Fibroblast of lung (primary cell): ENCODE measurements at regions not wholly inside any gene's neighbourhood (a gene's known extent, or its start where the extent isn't known, plus 50 kb on each side); places are given as distances from the start of the nearest gene placed in this dataset.

ENCODE experiments used
- EZH2 ChIP-seq: IDR thresholded peaks from 2 replicates; pipeline ENCODE4 v1.5.1; 2012; ENCODE audit warnings: low read length, control low read depth, mild to moderate bottlenecking; ENCODE audit errors: missing control alignments
- TF ChIP-seq, protein P1 (sequence below), 2 donors: IDR thresholded peaks in 1 of 2; conservative IDR thresholded peaks in 1 of 2; 1 replicate in 1 of 2; 2 replicates in 1 of 2; pipeline ENCODE4 v1.5.1; 2011 to 2012; ENCODE audit warnings: low read length in 2 of 2, control low read depth in 1 of 2, inconsistent platforms in 1 of 2, low read depth in 1 of 2, mild to moderate bottlenecking in 1 of 2

DNA sequence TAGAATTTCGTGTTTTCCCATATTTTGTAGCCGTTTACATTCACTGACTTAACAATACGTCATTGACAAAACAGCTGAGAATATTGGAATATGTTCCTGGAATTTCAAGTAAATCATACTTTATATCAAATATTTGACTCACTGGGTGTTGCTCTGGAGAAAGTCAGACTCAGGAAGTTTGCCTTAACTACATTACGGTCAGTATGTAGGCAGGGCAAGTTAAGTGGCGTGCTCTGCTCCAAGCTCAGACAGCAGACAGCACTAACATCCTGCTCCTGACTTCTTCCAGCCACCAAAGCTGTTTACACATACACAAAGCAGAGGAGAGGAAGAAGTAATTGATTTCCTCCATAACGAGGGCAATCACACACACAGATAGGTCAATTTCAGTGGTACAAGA, 414.6 kb downstream of the LRRIQ3 start:
- TF ChIP-seq, protein P1, sequence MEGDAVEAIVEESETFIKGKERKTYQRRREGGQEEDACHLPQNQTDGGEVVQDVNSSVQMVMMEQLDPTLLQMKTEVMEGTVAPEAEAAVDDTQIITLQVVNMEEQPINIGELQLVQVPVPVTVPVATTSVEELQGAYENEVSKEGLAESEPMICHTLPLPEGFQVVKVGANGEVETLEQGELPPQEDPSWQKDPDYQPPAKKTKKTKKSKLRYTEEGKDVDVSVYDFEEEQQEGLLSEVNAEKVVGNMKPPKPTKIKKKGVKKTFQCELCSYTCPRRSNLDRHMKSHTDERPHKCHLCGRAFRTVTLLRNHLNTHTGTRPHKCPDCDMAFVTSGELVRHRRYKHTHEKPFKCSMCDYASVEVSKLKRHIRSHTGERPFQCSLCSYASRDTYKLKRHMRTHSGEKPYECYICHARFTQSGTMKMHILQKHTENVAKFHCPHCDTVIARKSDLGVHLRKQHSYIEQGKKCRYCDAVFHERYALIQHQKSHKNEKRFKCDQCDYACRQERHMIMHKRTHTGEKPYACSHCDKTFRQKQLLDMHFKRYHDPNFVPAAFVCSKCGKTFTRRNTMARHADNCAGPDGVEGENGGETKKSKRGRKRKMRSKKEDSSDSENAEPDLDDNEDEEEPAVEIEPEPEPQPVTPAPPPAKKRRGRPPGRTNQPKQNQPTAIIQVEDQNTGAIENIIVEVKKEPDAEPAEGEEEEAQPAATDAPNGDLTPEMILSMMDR (conservative IDR thresholded peaks at IDR 0.05 in 1 of 2, IDR thresholded peaks at IDR 0.05 in 1 of 2; ENCODE audit: low read depth in 1 of 2, low read length in 2 of 2), result no peak
- TF ChIP-seq EZH2, result no peak
